ENCODE measurements at regions not wholly inside any gene's neighbourhood (a gene's known extent, or its start where the extent isn't known, plus 50 kb on each side); places are given as distances from the start of the nearest gene placed in this dataset.

DNA sequence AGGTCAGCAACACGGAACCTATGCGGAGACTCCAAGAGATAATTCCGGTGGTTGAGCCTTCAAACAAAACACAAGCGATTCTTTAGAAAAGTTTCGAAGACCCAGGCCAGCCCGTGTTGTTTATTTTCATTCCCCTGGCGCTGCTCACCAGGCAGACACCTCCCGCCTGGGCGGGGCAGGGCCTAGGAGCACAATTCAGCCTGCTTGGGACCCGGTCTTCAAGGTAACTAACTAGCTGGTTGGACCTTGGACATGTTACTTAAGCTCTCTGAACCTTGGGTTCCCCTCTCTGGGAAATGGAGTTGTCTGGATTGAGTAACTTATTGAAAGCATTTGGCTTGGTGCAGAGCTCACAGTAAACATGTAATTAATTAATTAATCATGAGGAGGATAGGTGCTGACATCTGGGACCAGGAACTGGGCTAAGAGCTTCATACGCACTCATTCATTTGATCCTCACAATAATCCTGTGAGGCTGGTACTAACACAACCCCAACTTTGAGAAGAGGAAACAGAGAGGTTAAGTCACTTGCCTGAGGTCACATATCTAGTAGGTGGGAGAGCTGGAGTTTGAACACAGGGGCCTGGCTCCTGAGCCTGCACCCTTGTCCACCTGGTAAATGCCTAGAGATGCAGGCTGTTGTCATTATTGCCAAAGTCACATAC, 125.3 kb upstream of the SMURF2 start:
- no peak for TF ChIP-seq EZH2phosphoT487 (IDR thresholded peaks at IDR 0.05; ENCODE audit: low read depth)
- TF ChIP-seq, protein P1, sequence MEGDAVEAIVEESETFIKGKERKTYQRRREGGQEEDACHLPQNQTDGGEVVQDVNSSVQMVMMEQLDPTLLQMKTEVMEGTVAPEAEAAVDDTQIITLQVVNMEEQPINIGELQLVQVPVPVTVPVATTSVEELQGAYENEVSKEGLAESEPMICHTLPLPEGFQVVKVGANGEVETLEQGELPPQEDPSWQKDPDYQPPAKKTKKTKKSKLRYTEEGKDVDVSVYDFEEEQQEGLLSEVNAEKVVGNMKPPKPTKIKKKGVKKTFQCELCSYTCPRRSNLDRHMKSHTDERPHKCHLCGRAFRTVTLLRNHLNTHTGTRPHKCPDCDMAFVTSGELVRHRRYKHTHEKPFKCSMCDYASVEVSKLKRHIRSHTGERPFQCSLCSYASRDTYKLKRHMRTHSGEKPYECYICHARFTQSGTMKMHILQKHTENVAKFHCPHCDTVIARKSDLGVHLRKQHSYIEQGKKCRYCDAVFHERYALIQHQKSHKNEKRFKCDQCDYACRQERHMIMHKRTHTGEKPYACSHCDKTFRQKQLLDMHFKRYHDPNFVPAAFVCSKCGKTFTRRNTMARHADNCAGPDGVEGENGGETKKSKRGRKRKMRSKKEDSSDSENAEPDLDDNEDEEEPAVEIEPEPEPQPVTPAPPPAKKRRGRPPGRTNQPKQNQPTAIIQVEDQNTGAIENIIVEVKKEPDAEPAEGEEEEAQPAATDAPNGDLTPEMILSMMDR (IDR thresholded peaks at IDR 0.05; ENCODE audit: low read depth, low read length) = no peak

All from OCI-LY3 (cell line).